Right atrium auricular region (tissue), 2 donors: ENCODE measurements at regions not wholly inside any gene's neighbourhood (a gene's known extent, or its start where the extent isn't known, plus 50 kb on each side); places are given as distances from the start of the nearest gene placed in this dataset.

ENCODE experiments used
- DNase-seq: peaks from one replicate; pipeline ENCODE4 v3.0.0-alpha.2; 2019; ENCODE audit warnings: low spot score
- H3K27ac ChIP-seq, 2 donors: fragments of 200-600 bp; sonication (generic); 1 replicate in 1 of 2; 2 replicates in 1 of 2; pipeline ENCODE4 v1.5.1; 2016 to 2019
- H3K27me3 ChIP-seq, 2 donors: fragments of 200-600 bp; sonication (generic); one replicate each; pipeline versions ENCODE4 v1.5.1 to v1.6.0; 2017 to 2019
- H3K36me3 ChIP-seq: fragments of 200-600 bp; sonication (generic); one replicate; pipeline ENCODE4 v1.5.1; 2016
- H3K4me1 ChIP-seq, 2 donors: fragments of 200-600 bp; sonication (generic); one replicate each; pipeline versions ENCODE4 v1.5.1 to v1.6.0; 2017 to 2019
- H3K4me3 ChIP-seq, 2 donors: fragments of 200-600 bp; sonication (generic); 1 replicate in 1 of 2; 2 replicates in 1 of 2; pipeline ENCODE4 v1.5.1; 2017 to 2019; ENCODE audit warnings: mild to moderate bottlenecking in 1 of 2, moderate library complexity in 1 of 2
- H3K9me3 ChIP-seq, 2 donors: fragments of 200-600 bp; sonication (generic); one replicate each; pipeline ENCODE4 v1.5.1; 2019
- CTCF ChIP-seq, 2 donors: fragments of 200-600 bp; sonication (generic); IDR thresholded peaks; one replicate each; pipeline ENCODE4 v1.5.1; 2019; ENCODE audit warnings: antibody characterized with exemption in 2 of 2

- Histone ChIP-seq H3K27ac (no peak overlapping the region), H3K27me3 (no peaks in the 10 kb centered on the region), H3K9me3 (peaks cover 0 to 12% of the 10 kb centered on the region in 2 donors), H3K4me1 (no peaks in the 10 kb centered on the region), H3K36me3 (no peaks in the 10 kb centered on the region), H3K4me3 (no peak overlapping the region)
- TF ChIP-seq CTCF (IDR thresholded peaks at IDR 0.05): no peak
- DNase-seq: no peak
These were observed 485.4 kb downstream of the RFC3 start for GRCh38 chr13:34303346-34303745.

- no peak for TF ChIP-seq CTCF (IDR thresholded peaks at IDR 0.05)
- H3K27me3 ChIP-seq: no peaks in the 10 kb centered on the region
- H3K9me3 ChIP-seq: peaks cover 0 to 12% of the 10 kb centered on the region in 2 donors
- no peak for DNase-seq
- H3K27ac ChIP-seq: no peak overlapping the region
- no peak overlapping the region for H3K4me3 ChIP-seq
- no peaks in the 10 kb centered on the region for H3K36me3 ChIP-seq
- H3K4me1 ChIP-seq: no peaks in the 10 kb centered on the region
These were observed 489.7 kb downstream of the RFC3 start for GRCh38 chr13:34307607-34308006.

GRCh38 chr13:34308725-34309124, 490.8 kb downstream of the RFC3 start:
- H3K4me1 ChIP-seq: no peaks in the 10 kb centered on the region
- H3K4me3 ChIP-seq: no peak overlapping the region
- H3K27ac ChIP-seq: no peak overlapping the region
- H3K9me3 ChIP-seq: peaks cover 0 to 8% of the 10 kb centered on the region in 2 donors
- H3K27me3 ChIP-seq: no peaks in the 10 kb centered on the region
- no peak for TF ChIP-seq CTCF (IDR thresholded peaks at IDR 0.05)
- no peak for DNase-seq
- no peaks in the 10 kb centered on the region for H3K36me3 ChIP-seq

- H3K27me3 ChIP-seq: no peaks in the 10 kb centered on the region
- H3K27ac ChIP-seq: no peak overlapping the region
- H3K36me3 ChIP-seq: no peaks in the 10 kb centered on the region
- no peaks in the 10 kb centered on the region for H3K9me3 ChIP-seq
- H3K4me1 ChIP-seq: no peaks in the 10 kb centered on the region
- TF ChIP-seq CTCF (IDR thresholded peaks at IDR 0.05): no peak
- no peak for DNase-seq
- no peak overlapping the region for H3K4me3 ChIP-seq
These were observed 492.6 kb downstream of the RFC3 start for GRCh38 chr13:34310539-34310938.

- no peak for DNase-seq
- no peaks in the 10 kb centered on the region for H3K27me3 ChIP-seq
- no peak overlapping the region for H3K27ac ChIP-seq
- no peak for TF ChIP-seq CTCF (IDR thresholded peaks at IDR 0.05)
- H3K4me3 ChIP-seq: no peak overlapping the region
- H3K4me1 ChIP-seq: no peaks in the 10 kb centered on the region
- H3K36me3 ChIP-seq: no peaks in the 10 kb centered on the region
- H3K9me3 ChIP-seq: no peaks in the 10 kb centered on the region
These were observed 493.3 kb downstream of the RFC3 start for GRCh38 chr13:34311251-34311650.

GRCh38 chr13:34312578-34312977, 494.6 kb downstream of the RFC3 start:
- Histone ChIP-seq H3K36me3 (no peaks in the 10 kb centered on the region), H3K27me3 (no peaks in the 10 kb centered on the region), H3K9me3 (no peaks in the 10 kb centered on the region), H3K27ac (no peak overlapping the region), H3K4me3 (no peak overlapping the region), H3K4me1 (no peaks in the 10 kb centered on the region)
- DNase-seq: no peak
- TF ChIP-seq CTCF (IDR thresholded peaks at IDR 0.05): no peak
